Mesothelial cell of epicardium (in vitro differentiated cells): ENCODE measurements at regions not wholly inside any gene's neighbourhood (a gene's known extent, or its start where the extent isn't known, plus 50 kb on each side); places are given as distances from the start of the nearest gene placed in this dataset.

ENCODE experiments used
- DNase-seq, 2 experiments: peaks; one replicate each; pipeline ENCODE4 v3.0.0; 2021; ENCODE audit warnings: low spot score in 2 of 2; ENCODE audit not compliant: unreplicated experiment in 2 of 2
- H3K27ac Mint-ChIP-seq: 2 replicates; pipeline ENCODE4 v1.8.0; 2021; ENCODE audit warnings: mixed read lengths
- H3K27me3 Mint-ChIP-seq: 2 replicates; pipeline ENCODE4 v1.8.0; 2021; ENCODE audit warnings: low read depth, mixed read lengths
- H3K36me3 Mint-ChIP-seq: 2 replicates; pipeline ENCODE4 v1.8.0; 2021; ENCODE audit warnings: mixed read lengths
- H3K4me1 Mint-ChIP-seq: 2 replicates; pipeline ENCODE4 v1.8.0; 2021; ENCODE audit warnings: mixed read lengths
- H3K4me3 Mint-ChIP-seq: 2 replicates; pipeline ENCODE4 v1.8.0; 2021; ENCODE audit warnings: mild to moderate bottlenecking, moderate library complexity, mixed read lengths
- H3K9me3 Mint-ChIP-seq: 2 replicates; pipeline ENCODE4 v1.8.0; 2021; ENCODE audit warnings: mixed read lengths
- TF ChIP-seq, protein P1 (sequence below): fragments of 200-600 bp; sonication (generic); IDR thresholded peaks from one replicate; pipeline ENCODE4 v1.5.0; 2021; ENCODE audit warnings: antibody characterized with exemption; ENCODE audit not compliant: unreplicated experiment

GRCh38 chr2:239693330-239693729 lies 292.5 kb upstream of the HDAC4 start:
- Mint-ChIP-seq H3K27me3 (peaks cover under 1% of the 10 kb centered on the region), H3K27ac (no peak overlapping the region), H3K4me3 (no peak overlapping the region), H3K4me1 (no peaks in the 10 kb centered on the region), H3K9me3 (no peaks in the 10 kb centered on the region), H3K36me3 (no peaks in the 10 kb centered on the region)
- no peak for DNase-seq
- TF ChIP-seq, protein P1, sequence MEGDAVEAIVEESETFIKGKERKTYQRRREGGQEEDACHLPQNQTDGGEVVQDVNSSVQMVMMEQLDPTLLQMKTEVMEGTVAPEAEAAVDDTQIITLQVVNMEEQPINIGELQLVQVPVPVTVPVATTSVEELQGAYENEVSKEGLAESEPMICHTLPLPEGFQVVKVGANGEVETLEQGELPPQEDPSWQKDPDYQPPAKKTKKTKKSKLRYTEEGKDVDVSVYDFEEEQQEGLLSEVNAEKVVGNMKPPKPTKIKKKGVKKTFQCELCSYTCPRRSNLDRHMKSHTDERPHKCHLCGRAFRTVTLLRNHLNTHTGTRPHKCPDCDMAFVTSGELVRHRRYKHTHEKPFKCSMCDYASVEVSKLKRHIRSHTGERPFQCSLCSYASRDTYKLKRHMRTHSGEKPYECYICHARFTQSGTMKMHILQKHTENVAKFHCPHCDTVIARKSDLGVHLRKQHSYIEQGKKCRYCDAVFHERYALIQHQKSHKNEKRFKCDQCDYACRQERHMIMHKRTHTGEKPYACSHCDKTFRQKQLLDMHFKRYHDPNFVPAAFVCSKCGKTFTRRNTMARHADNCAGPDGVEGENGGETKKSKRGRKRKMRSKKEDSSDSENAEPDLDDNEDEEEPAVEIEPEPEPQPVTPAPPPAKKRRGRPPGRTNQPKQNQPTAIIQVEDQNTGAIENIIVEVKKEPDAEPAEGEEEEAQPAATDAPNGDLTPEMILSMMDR = no peak

GRCh38 chr2:239692919-239693318 lies 292.1 kb upstream of the HDAC4 start:
- Mint-ChIP-seq H3K36me3 (no peaks in the 10 kb centered on the region), H3K27me3 (peaks cover 2% of the 10 kb centered on the region), H3K4me3 (no peak overlapping the region), H3K9me3 (no peaks in the 10 kb centered on the region), H3K27ac (no peak overlapping the region), H3K4me1 (peaks cover 1% of the 10 kb centered on the region)
- DNase-seq = no peak
- TF ChIP-seq, protein P1 = no peak

DNA sequence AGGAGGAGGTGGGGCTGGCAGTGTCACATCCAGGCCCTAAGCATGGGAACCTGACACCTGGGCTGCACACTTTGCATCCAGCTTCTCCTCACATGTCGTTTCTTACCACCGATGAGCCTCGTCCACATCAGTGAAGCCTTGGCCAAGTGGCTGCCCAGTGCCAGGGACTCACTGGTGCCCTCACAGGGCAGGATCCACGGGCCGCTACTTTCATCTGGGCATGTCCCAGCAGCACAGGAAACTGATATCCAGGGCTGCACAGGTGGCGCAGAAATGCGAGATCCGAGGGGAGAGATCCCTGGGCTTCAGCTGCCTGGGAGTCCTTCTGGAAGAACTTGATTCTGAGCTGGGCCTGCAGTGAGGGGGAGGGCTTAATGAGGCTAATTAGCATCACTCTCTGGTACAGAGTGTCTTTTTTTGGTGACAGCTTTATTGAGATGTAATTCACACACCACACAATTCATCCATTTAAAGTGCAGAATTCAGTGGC lies 291.6 kb upstream of the HDAC4 start:
- peaks cover 7% of the 10 kb centered on the region for H3K27me3 Mint-ChIP-seq
- H3K4me1 Mint-ChIP-seq = peaks cover 1% of the 10 kb centered on the region
- no peak overlapping the region for H3K27ac Mint-ChIP-seq
- no peak overlapping the region for H3K4me3 Mint-ChIP-seq
- H3K36me3 Mint-ChIP-seq = no peaks in the 10 kb centered on the region
- DNase-seq = peak in 1 of 2 experiments; percentile 21
- TF ChIP-seq, protein P1 = no peak
- no peaks in the 10 kb centered on the region for H3K9me3 Mint-ChIP-seq

- no peak overlapping the region for H3K27ac Mint-ChIP-seq
- peak in 1 of 2 experiments; percentile 31 for DNase-seq
- H3K4me1 Mint-ChIP-seq = peaks cover 1% of the 10 kb centered on the region
- no peaks in the 10 kb centered on the region for H3K9me3 Mint-ChIP-seq
- TF ChIP-seq, protein P1 = no peak
- H3K4me3 Mint-ChIP-seq = no peak overlapping the region
- H3K27me3 Mint-ChIP-seq = peaks cover 8% of the 10 kb centered on the region
- no peaks in the 10 kb centered on the region for H3K36me3 Mint-ChIP-seq
Measured at GRCh38 chr2:239691720-239692119, 290.9 kb upstream of the HDAC4 start.

DNA sequence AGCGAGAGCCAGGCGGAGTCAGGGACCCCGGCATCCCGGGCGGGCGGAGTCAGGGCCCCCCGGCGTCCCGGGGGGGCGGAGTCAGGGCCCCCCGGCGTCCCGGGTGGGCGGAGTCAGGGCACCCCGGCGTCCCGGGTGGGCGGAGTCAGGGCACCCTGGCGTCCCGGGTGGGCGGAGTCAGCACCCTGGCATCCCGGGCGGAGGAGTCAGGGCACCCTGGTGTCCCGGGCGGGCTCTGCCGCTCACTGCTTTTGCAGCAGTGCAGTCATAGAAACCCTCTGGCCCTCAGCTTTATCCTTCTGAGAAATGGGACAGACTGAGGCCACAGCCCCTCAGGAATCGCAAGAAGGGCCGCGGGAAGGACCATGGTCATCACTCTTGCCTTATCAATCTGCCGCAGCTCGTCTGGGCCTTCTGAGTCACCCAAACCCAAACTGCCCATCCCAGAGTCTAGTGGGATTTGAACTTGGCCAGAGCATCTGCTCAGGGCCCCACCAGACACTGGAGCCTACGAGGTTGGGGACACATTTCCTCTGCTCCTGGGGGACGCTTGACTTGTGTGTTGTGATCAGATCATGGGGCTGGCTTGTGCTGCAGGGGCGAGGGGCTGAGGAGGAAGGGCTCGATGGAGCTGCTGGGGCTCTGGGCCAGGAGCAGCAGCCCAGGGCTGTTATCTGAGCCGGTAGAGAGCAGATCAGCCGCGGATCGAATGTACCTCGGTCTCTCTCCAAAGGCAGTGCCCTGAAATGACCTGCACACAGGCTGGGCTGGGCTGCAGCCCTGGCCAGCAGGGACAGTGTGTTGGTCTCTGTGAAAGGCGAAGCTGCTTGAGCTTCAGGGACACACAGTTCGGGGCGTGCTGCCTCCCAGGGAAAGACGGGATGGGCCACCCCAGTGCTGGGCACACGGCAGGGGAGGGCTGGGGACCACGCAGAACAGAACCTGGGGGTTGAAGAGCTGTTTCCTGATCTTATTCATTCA lies 290.1 kb upstream of the HDAC4 start:
- no peaks in the 10 kb centered on the region for H3K36me3 Mint-ChIP-seq
- no peaks in the 10 kb centered on the region for H3K9me3 Mint-ChIP-seq
- H3K4me1 Mint-ChIP-seq = peaks cover 1% of the 10 kb centered on the region
- TF ChIP-seq, protein P1 = no peak
- peak in 1 of 2 experiments; percentile 31 for DNase-seq
- no peak overlapping the region for H3K4me3 Mint-ChIP-seq
- no peak overlapping the region for H3K27ac Mint-ChIP-seq
- peaks cover 8% of the 10 kb centered on the region for H3K27me3 Mint-ChIP-seq
